Activated naive CD4-positive, alpha-beta T cell treated with anti-CD3 and anti-CD28 coated beads, Interleukin-2, amount 10 ng/mL, durations not matched to agents 7 days and 5 days (primary cell): ENCODE measurements at regions not wholly inside any gene's neighbourhood (a gene's known extent, or its start where the extent isn't known, plus 50 kb on each side); places are given as distances from the start of the nearest gene placed in this dataset.

Experiments used
- CTCF ChIA-PET: fragments of 350-600 bp; sonication (Branson Sonifier 250); formaldehyde crosslinking; loops from one replicate; lab custom pipeline; 2021; ENCODE audit warnings: antibody characterized with exemption; lab: Charles Lee
- DNase-seq: peaks from one replicate; pipeline ENCODE4 v3.0.0-alpha.2; 2020
- H3K27ac Mint-ChIP-seq: one replicate; pipeline ENCODE4 v1.8.0; 2021; ENCODE audit warnings: mild to moderate bottlenecking, moderate library complexity, mixed read lengths
- H3K27me3 Mint-ChIP-seq: one replicate; pipeline ENCODE4 v1.8.0; 2021; ENCODE audit warnings: mild to moderate bottlenecking, mixed read lengths
- H3K36me3 Mint-ChIP-seq: one replicate; pipeline ENCODE4 v1.8.0; 2021; ENCODE audit warnings: mixed read lengths
- H3K4me1 Mint-ChIP-seq: one replicate; pipeline ENCODE4 v1.8.0; 2021; ENCODE audit warnings: mixed read lengths
- H3K4me3 Mint-ChIP-seq: one replicate; pipeline ENCODE4 v1.8.0; 2021; ENCODE audit warnings: mild to moderate bottlenecking, moderate library complexity, mixed read lengths
- H3K9me3 Mint-ChIP-seq: one replicate; pipeline ENCODE4 v1.8.0; 2021; ENCODE audit warnings: mixed read lengths

- no peaks in the 10 kb centered on the region for H3K27me3 Mint-ChIP-seq
- no peak overlapping the region for H3K27ac Mint-ChIP-seq
- H3K4me1 Mint-ChIP-seq = no peaks in the 10 kb centered on the region
- H3K36me3 Mint-ChIP-seq = no peaks in the 10 kb centered on the region
- no peaks in the 10 kb centered on the region for H3K9me3 Mint-ChIP-seq
- H3K4me3 Mint-ChIP-seq = no peak overlapping the region
- no peak for DNase-seq
- CTCF ChIA-PET = no interaction called here
These were observed 323.9 kb downstream of the GALR1 start for GRCh38 chr18:77573571-77573970.

DNA sequence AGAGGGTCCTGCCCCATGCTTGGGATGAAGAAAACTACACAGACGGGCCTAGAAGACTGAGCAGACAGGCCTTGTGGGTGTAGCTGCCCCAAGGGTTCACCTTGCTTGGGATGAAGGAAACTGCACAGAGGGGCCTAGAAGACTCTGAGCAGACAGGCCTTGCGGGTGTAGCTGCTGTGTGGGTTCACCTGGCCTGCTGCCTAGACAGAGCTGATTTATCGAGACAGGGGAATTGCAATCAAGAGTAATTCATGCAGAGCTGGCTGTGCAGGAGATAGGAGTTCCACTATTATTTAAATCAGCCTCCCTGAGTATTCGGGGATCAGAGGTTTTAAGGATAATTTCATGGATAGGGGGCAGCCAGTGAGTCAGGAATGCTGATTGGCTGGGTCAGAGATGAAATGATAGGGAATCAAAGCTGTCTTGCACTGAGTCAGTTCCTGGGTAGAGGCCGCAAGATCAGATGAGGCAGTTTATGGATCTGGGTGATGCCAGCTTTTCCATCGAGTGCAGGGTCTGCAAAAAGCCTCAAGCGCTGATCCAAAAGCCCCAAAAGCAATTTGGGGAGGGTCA lies 341.4 kb downstream of the GALR1 start:
- H3K36me3 Mint-ChIP-seq = no peaks in the 10 kb centered on the region
- CTCF ChIA-PET = no interaction called here
- H3K9me3 Mint-ChIP-seq = no peaks in the 10 kb centered on the region
- no peaks in the 10 kb centered on the region for H3K27me3 Mint-ChIP-seq
- no peak overlapping the region for H3K4me3 Mint-ChIP-seq
- no peak for DNase-seq
- H3K4me1 Mint-ChIP-seq = no peaks in the 10 kb centered on the region
- no peak overlapping the region for H3K27ac Mint-ChIP-seq

DNA sequence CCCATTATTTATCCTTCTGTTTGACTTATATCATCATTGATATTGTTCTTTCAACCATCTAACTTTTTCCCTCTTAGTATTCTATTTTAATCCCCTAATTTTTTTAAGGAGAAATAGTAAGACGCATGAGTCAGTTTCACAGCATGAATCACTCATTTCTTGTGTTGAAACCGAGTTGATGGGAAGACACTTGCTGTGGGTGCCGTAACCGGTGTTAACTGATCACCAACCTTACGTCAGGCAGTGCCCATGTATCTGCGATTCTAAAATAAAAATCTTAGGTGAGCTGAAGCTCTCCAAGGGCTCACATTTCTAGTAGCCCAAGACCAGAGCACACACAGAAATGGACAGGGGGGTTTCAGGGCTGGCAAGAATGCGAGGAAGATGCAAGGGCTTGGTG lies 348.1 kb downstream of the GALR1 start:
- CTCF ChIA-PET = no interaction called here
- H3K36me3 Mint-ChIP-seq = no peaks in the 10 kb centered on the region
- no peaks in the 10 kb centered on the region for H3K4me1 Mint-ChIP-seq
- no peaks in the 10 kb centered on the region for H3K9me3 Mint-ChIP-seq
- H3K27me3 Mint-ChIP-seq = peaks cover 3% of the 10 kb centered on the region
- no peak for DNase-seq
- no peak overlapping the region for H3K27ac Mint-ChIP-seq
- H3K4me3 Mint-ChIP-seq = no peak overlapping the region

GRCh38 chr18:77600674-77601073 lies 351.0 kb downstream of the GALR1 start:
- CTCF ChIA-PET = no interaction called here
- DNase-seq = no peak
- Mint-ChIP-seq H3K4me3 (no peak overlapping the region), H3K4me1 (no peaks in the 10 kb centered on the region), H3K9me3 (no peaks in the 10 kb centered on the region), H3K36me3 (no peaks in the 10 kb centered on the region), H3K27me3 (peaks cover 3% of the 10 kb centered on the region), H3K27ac (no peak overlapping the region)

DNA sequence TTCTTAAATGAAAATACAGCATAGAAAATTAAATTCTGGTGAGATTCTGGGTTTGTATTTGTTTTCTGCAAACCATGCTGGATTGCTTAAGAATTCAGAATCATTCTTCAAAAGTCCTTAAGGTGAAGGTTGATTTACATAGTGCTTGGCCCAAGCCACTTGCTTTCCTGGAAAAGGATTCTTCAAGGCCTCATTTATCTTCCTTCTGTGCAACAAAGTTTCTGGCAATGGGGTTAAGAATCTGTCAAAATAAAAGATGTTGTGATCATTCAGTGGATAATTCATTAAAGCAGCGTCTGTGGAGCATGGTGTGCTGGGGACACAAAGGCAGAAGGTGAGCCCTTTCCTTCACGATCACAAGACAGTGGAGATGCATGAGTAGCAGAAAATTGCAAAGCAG lies 351.9 kb downstream of the GALR1 start:
- Mint-ChIP-seq H3K4me3 (no peak overlapping the region), H3K9me3 (no peaks in the 10 kb centered on the region), H3K4me1 (no peaks in the 10 kb centered on the region), H3K27me3 (peaks cover 3% of the 10 kb centered on the region), H3K27ac (no peak overlapping the region), H3K36me3 (no peaks in the 10 kb centered on the region)
- CTCF ChIA-PET = no interaction called here
- DNase-seq = no peak

DNA sequence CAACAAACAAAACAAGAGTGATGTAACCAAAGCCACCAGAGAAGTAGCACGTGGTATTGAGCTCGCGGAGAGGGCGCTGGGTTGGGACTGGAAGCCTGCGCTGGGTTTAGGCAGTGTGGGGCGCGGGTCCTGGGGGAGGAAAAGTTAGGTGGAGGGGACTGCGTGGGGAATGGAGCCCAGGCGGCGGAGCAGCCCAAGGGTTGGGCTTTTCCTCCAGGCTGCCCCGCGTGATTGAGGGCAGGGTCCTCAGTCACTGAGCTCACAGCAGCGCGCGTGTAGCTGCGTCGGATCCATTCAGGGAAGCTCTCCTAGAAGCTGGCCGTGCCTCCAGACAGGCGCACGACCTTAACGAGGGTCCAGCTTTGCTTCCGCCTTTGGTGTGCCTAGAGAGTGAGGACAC lies 357.4 kb downstream of the GALR1 start:
- no peaks in the 10 kb centered on the region for H3K9me3 Mint-ChIP-seq
- CTCF ChIA-PET = no interaction called here
- no peak for DNase-seq
- H3K27me3 Mint-ChIP-seq = no peaks in the 10 kb centered on the region
- no peaks in the 10 kb centered on the region for H3K4me1 Mint-ChIP-seq
- no peaks in the 10 kb centered on the region for H3K36me3 Mint-ChIP-seq
- H3K4me3 Mint-ChIP-seq = no peak overlapping the region
- H3K27ac Mint-ChIP-seq = no peak overlapping the region

- H3K9me3 Mint-ChIP-seq = no peaks in the 10 kb centered on the region
These were observed 359.2 kb downstream of the GALR1 start for GRCh38 chr18:77608807-77609206.

GRCh38 chr18:77617694-77618093 lies 368.0 kb downstream of the GALR1 start:
- Mint-ChIP-seq H3K4me1 (no peaks in the 10 kb centered on the region), H3K27ac (no peak overlapping the region), H3K9me3 (no peaks in the 10 kb centered on the region), H3K27me3 (peaks cover 10% of the 10 kb centered on the region), H3K36me3 (no peaks in the 10 kb centered on the region), H3K4me3 (no peak overlapping the region)
- CTCF ChIA-PET = no interaction called here
- DNase-seq = no peak

More at GRCh38 chr18:77608807-77609206, 359.2 kb downstream of the GALR1 start:
- no peak overlapping the region for H3K27ac Mint-ChIP-seq
- H3K36me3 Mint-ChIP-seq = no peaks in the 10 kb centered on the region
- H3K4me3 Mint-ChIP-seq = no peak overlapping the region
- no peaks in the 10 kb centered on the region for H3K4me1 Mint-ChIP-seq
- no peaks in the 10 kb centered on the region for H3K27me3 Mint-ChIP-seq
- CTCF ChIA-PET = no interaction called here
- DNase-seq = no peak

DNA sequence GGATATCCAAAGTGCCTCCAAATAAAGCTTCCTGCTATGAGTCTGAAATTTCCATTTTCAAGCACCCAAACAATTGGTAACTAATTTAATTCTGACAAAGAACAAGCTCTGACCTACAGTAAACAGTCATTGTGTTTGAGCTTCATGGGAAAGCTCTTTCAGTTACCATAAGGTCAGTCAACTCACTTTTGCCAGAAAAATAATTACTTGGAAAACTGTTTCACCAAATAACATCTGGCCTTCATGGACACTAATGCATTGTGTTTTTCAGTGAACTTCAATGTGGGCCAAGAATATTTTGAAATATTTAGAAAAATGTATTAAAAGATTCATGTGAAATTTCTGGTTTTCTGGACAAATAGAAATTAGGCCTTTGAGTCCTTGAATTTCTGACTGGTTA lies 369.9 kb downstream of the GALR1 start:
- H3K4me1 Mint-ChIP-seq = no peaks in the 10 kb centered on the region
- no peaks in the 10 kb centered on the region for H3K9me3 Mint-ChIP-seq
- peaks cover 10% of the 10 kb centered on the region for H3K27me3 Mint-ChIP-seq
- DNase-seq = no peak
- CTCF ChIA-PET = no interaction called here
- no peaks in the 10 kb centered on the region for H3K36me3 Mint-ChIP-seq
- no peak overlapping the region for H3K27ac Mint-ChIP-seq
- no peak overlapping the region for H3K4me3 Mint-ChIP-seq

GRCh38 chr18:77622009-77622692 lies 372.5 kb downstream of the GALR1 start:
- no peaks in the 10 kb centered on the region for H3K36me3 Mint-ChIP-seq
- no peaks in the 10 kb centered on the region for H3K4me1 Mint-ChIP-seq
- no peaks in the 10 kb centered on the region for H3K9me3 Mint-ChIP-seq
- H3K4me3 Mint-ChIP-seq = no peak overlapping the region
- CTCF ChIA-PET = no interaction called here
- DNase-seq = no peak
- H3K27me3 Mint-ChIP-seq = peaks cover 1% of the 10 kb centered on the region
- no peak overlapping the region for H3K27ac Mint-ChIP-seq

DNA sequence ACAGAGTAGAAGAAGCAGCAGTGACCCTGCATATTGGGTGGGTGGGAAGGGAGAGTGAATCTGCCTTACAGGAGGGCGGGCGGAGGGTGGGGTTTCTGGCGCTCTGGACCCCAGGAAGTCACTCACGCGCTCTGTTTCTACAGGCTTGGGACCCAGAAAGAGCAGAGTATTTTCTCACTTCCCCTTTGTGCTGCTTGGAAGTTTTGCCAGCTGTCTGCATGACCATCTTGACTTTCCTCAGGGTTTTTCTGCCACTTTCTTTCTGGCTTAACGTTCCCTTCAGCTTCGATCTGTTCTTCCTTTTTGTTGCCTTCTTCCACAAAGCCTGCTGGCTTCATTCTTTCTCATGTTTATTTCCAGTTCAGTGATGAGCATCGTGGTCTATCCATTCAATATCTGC lies 383.1 kb downstream of the GALR1 start:
- no peaks in the 10 kb centered on the region for H3K9me3 Mint-ChIP-seq
- H3K4me3 Mint-ChIP-seq = no peak overlapping the region
- peaks cover 5% of the 10 kb centered on the region for H3K27me3 Mint-ChIP-seq
- no peaks in the 10 kb centered on the region for H3K36me3 Mint-ChIP-seq
- H3K4me1 Mint-ChIP-seq = no peaks in the 10 kb centered on the region
- H3K27ac Mint-ChIP-seq = no peak overlapping the region
- DNase-seq = no peak
- CTCF ChIA-PET = no interaction called here

DNA sequence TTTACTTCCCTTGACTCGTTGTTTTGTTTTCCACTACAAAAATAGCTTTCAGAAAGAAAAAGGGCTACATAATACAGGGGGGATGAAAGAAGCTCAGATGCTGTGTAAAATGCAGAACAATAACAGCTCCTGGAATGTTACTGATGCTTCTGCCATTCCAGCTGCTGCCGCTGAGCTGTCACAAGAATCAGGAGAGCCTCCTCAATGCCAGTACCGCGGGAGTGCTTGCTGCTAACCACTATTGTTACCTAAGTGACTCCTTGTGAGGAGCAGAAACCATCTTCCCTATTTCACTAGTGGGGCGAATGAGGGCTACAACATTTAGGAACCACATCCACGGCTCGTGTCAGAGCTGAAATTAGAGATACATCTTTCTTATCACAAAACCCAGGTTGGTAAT lies 384.8 kb downstream of the GALR1 start:
- no peaks in the 10 kb centered on the region for H3K4me1 Mint-ChIP-seq
- CTCF ChIA-PET = no interaction called here

DNA sequence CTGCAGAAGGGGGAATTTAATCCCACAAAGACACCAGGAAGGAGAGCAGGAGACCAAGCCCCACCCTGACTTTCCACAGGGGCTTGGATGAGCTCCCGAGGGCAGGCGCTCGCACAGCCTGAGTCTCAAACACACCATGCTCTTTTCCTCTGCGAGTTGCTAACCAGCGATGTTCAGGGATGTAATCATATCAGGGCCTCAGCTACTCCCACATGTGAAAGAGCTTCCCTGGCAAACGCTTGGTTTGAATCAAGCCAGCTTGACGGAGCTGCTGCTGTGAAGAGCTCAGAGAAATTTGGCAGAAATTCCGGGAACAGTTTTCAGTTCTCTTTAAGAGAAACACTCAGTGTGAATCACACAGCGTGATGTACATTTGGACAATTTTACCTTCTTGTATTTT lies 385.8 kb downstream of the GALR1 start:
- H3K4me3 Mint-ChIP-seq = no peak overlapping the region
- H3K9me3 Mint-ChIP-seq = no peaks in the 10 kb centered on the region
- no peak overlapping the region for H3K27ac Mint-ChIP-seq
- CTCF ChIA-PET = no interaction called here
- no peak for DNase-seq
- H3K4me1 Mint-ChIP-seq = no peaks in the 10 kb centered on the region
- H3K27me3 Mint-ChIP-seq = peaks cover 5% of the 10 kb centered on the region
- no peaks in the 10 kb centered on the region for H3K36me3 Mint-ChIP-seq

More for the DNA sequence above, 384.8 kb downstream of the GALR1 start:
- no peaks in the 10 kb centered on the region for H3K9me3 Mint-ChIP-seq
- H3K27ac Mint-ChIP-seq = no peak overlapping the region
- H3K4me3 Mint-ChIP-seq = no peak overlapping the region
- H3K36me3 Mint-ChIP-seq = no peaks in the 10 kb centered on the region
- H3K27me3 Mint-ChIP-seq = peaks cover 5% of the 10 kb centered on the region
- no peak for DNase-seq

- Mint-ChIP-seq H3K9me3 (no peaks in the 10 kb centered on the region), H3K4me3 (no peak overlapping the region), H3K27me3 (peaks cover 4% of the 10 kb centered on the region), H3K27ac (no peak overlapping the region), H3K36me3 (no peaks in the 10 kb centered on the region), H3K4me1 (no peaks in the 10 kb centered on the region)
- CTCF ChIA-PET = interaction anchor here (0.7 kb wide), 1 partner anchor 362 kb away, joined by 3 read pairs; no protein-coding TSS in a partner anchor
- no peak for DNase-seq
These were observed 386.2 kb downstream of the GALR1 start for GRCh38 chr18:77635858-77636257.

- CTCF ChIA-PET = no interaction called here
- no peak overlapping the region for H3K27ac Mint-ChIP-seq
- H3K36me3 Mint-ChIP-seq = no peaks in the 10 kb centered on the region
- no peak for DNase-seq
- no peaks in the 10 kb centered on the region for H3K4me1 Mint-ChIP-seq
- H3K27me3 Mint-ChIP-seq = peaks cover 7% of the 10 kb centered on the region
- no peaks in the 10 kb centered on the region for H3K9me3 Mint-ChIP-seq
- no peak overlapping the region for H3K4me3 Mint-ChIP-seq
These were observed 395.7 kb downstream of the GALR1 start for GRCh38 chr18:77645170-77645872.
